HepG2 (cell line): ENCODE measurements at regions not wholly inside any gene's neighbourhood (a gene's known extent, or its start where the extent isn't known, plus 50 kb on each side); places are given as distances from the start of the nearest gene placed in this dataset.
A peak's percentile ranks its signal among the peaks of the same experiment; 100 is the strongest.

Experiments
- ATAC-seq: fragments of 200-7000 bp; cut with Tn5 transposase; 3 replicates; pipeline ENCODE4 v1.9.1; 2020; ENCODE audit warnings: mild to moderate bottlenecking, moderate library complexity
- BruUV-seq: library from RNA; stranded (reverse); fragments of 400-500 nt; replicated peaks from 2 replicates; lab custom pipeline; 2021; lab: Mats Ljungman, UMichigan
- CTCF ChIA-PET: fragments of 300-600 bp; formaldehyde crosslinking; extraction: SDS; loops from one replicate; lab custom pipeline; 2021; ENCODE audit warnings: low total read pairs, inconsistent platforms, low intra/inter-chr PET ratio; lab: Yijun Ruan, JAX
- POLR2A ChIA-PET: fragments of 350-600 bp; sonication (Branson Sonifier 250); formaldehyde crosslinking; loops from one replicate; lab custom pipeline; 2020; ENCODE audit warnings: antibody characterized with exemption, inconsistent platforms; lab: Yijun Ruan, JAX
- DNase-seq: peaks from one replicate; pipeline ENCODE4 v3.0.0-alpha.2; 2015; ENCODE audit warnings: low spot score
- FAIRE-seq: peaks from 3 replicates; lab custom pipeline; 2011; peaks lifted over from hg19 to GRCh38; lab: Jason Lieb, UNC
- H2AFZ ChIP-seq: one replicate; pipeline ENCODE4 v1.6.1; 2011; ENCODE audit warnings: low read length, inconsistent platforms
- H3K27ac ChIP-seq: fragments of 300-600 bp; 3 replicates; pipeline ENCODE4 v1.8.0; 2011; ENCODE audit warnings: mixed run types, mild to moderate bottlenecking, mixed read lengths, low read length, inconsistent platforms; ENCODE audit not compliant: insufficient read depth; ENCODE audit errors: extremely low read length
- H3K27me3 ChIP-seq, 2 experiments: fragments of 200-600 bp in 1 of 2; 2 replicates in 1 of 2; 3 replicates in 1 of 2; pipeline versions ENCODE4 v1.6.0 to v1.8.0; 2011; ENCODE audit warnings: low read length in 2 of 2, mild to moderate bottlenecking in 2 of 2, moderate library complexity in 2 of 2, inconsistent platforms in 1 of 2; ENCODE audit not compliant: insufficient read depth in 2 of 2, control insufficient read depth in 1 of 2
- H3K36me3 ChIP-seq, 2 experiments: fragments of 200-600 bp in 1 of 2; replicated peaks in 1 of 2; 2 replicates in 1 of 2; 3 replicates in 1 of 2; pipeline versions ENCODE4 v1.5.1 to v1.8.0; 2011; ENCODE audit warnings: low read length in 2 of 2, inconsistent platforms in 1 of 2; ENCODE audit not compliant: insufficient read depth in 2 of 2, control insufficient read depth in 1 of 2
- H3K4me1 ChIP-seq: 2 replicates; pipeline ENCODE4 v1.5.1; 2012; ENCODE audit warnings: low read length, inconsistent platforms; ENCODE audit not compliant: insufficient read depth
- H3K4me2 ChIP-seq: 2 replicates; pipeline ENCODE4 v1.6.0; 2011; ENCODE audit warnings: low read depth, low read length, inconsistent platforms
- H3K4me3 ChIP-seq, 3 experiments: fragments of 200-600 bp in 1 of 3; sonication (generic), shearing (Covaris generic) in 1 of 3; replicated peaks in 1 of 3; 2 replicates each; pipeline ENCODE4 v1.5.1; 2011 to 2016; ENCODE audit warnings: low read length in 3 of 3, inconsistent platforms in 2 of 3, low read depth in 2 of 3, mild to moderate bottlenecking in 2 of 3, control low read depth in 1 of 3, mixed read lengths in 1 of 3; ENCODE audit not compliant: insufficient read depth in 1 of 3
- H3K79me2 ChIP-seq: one replicate; pipeline ENCODE4 v1.6.1; 2011; ENCODE audit warnings: low read length, inconsistent platforms; ENCODE audit not compliant: insufficient read depth
- H3K9ac ChIP-seq: 2 replicates; pipeline ENCODE4 v1.6.0; 2011; ENCODE audit warnings: mild to moderate bottlenecking, low read depth, low read length, inconsistent platforms; ENCODE audit not compliant: insufficient read depth
- H3K9me3 ChIP-seq: 2 replicates; pipeline ENCODE4 v1.5.1; 2012; ENCODE audit warnings: mild to moderate bottlenecking, low read length
- H4K20me1 ChIP-seq: 2 replicates; pipeline ENCODE4 v1.6.0; 2011; ENCODE audit warnings: inconsistent platforms, mild to moderate bottlenecking, low read length, moderate library complexity; ENCODE audit not compliant: insufficient read depth
- HCFC1 ChIP-seq: fragments of 150-350 bp; IDR thresholded peaks from 2 replicates; pipeline ENCODE4 v1.6.1; 2014; ENCODE audit warnings: low read depth, low read length
- HNRNPK ChIP-seq: fragments of 200-400 bp; formaldehyde crosslinking; IDR thresholded peaks from 2 replicates; pipeline ENCODE4 v1.6.1; 2018; ENCODE audit warnings: low read length, low read depth, moderate library complexity, mild to moderate bottlenecking; ENCODE audit not compliant: poor library complexity, severe bottlenecking
- HOXA7 ChIP-seq: sonication (generic); formaldehyde crosslinking; IDR thresholded peaks from 2 replicates; pipeline ENCODE4 v1.8.1; 2022; ENCODE audit warnings: mild to moderate bottlenecking, missing genetic modification reagents, moderate library complexity
- RNF2 ChIP-seq: fragments of 450-650 bp; conservative IDR thresholded peaks from 2 replicates; pipeline ENCODE4 v1.6.1; 2016; ENCODE audit warnings: low read depth
- YEATS4 ChIP-seq: sonication (generic); formaldehyde crosslinking; IDR thresholded peaks from 2 replicates; pipeline ENCODE4 v1.4.0; 2020; ENCODE audit warnings: missing genetic modification reagents, borderline replicate concordance
- ZNF207 ChIP-seq: fragments of 450-650 bp; IDR thresholded peaks from 2 replicates; pipeline ENCODE4 v1.6.1; 2016; ENCODE audit warnings: antibody characterized with exemption, borderline replicate concordance
- ZNF224 ChIP-seq: sonication (generic); formaldehyde crosslinking; IDR thresholded peaks from 2 replicates; pipeline ENCODE4 v1.5.0; 2020; ENCODE audit warnings: mild to moderate bottlenecking, missing genetic modification reagents
- ZNF230 ChIP-seq: sonication (generic); formaldehyde crosslinking; IDR thresholded peaks from 2 replicates; pipeline ENCODE4 v1.4.0; 2020; ENCODE audit warnings: mild to moderate bottlenecking, missing genetic modification reagents
- ZNF44 ChIP-seq: sonication (generic); formaldehyde crosslinking; IDR thresholded peaks from 2 replicates; pipeline ENCODE4 v1.5.1; 2020; ENCODE audit warnings: mild to moderate bottlenecking, missing genetic modification reagents
- WGBS: methylation state at CpG from one replicate; pipeline ENCODE4 v1.1.6; 2017; ENCODE audit warnings: low lambda C conversion rate; 5-methylcytosine and 5-hydroxymethylcytosine counted together
- in situ Hi-C: cut with HindIII; loops from 2 replicates; pipeline ENCODE4 v1.10.0; 2017; ENCODE audit warnings: low pct_unique_long_range_greater_than_20kb; ENCODE audit not compliant: extremely low pct_ligation_motif_present
- intact Hi-C: fragments of 100-400 bp; cut with micrococcal nuclease; formaldehyde crosslinking; loops from one replicate; pipeline ENCODE4 v1.10.0; 2022; ENCODE audit not compliant: unreplicated experiment
- TF ChIP-seq, protein P1 (sequence below): sonication (generic); formaldehyde crosslinking; IDR thresholded peaks from 2 replicates; pipeline ENCODE4 v1.8.0; 2022; ENCODE audit warnings: mild to moderate bottlenecking, missing genetic modification reagents
- TF ChIP-seq, protein P2 (sequence below): sonication (generic); formaldehyde crosslinking; IDR thresholded peaks from 2 replicates; pipeline ENCODE4 v1.4.0; 2020; ENCODE audit warnings: missing genetic modification reagents, mild to moderate bottlenecking, borderline replicate concordance
- TF ChIP-seq, protein P3 (sequence below): sonication (generic); formaldehyde crosslinking; IDR thresholded peaks from 2 replicates; pipeline ENCODE4 v1.8.0; 2022; ENCODE audit warnings: low read depth, missing genetic modification reagents

DNA sequence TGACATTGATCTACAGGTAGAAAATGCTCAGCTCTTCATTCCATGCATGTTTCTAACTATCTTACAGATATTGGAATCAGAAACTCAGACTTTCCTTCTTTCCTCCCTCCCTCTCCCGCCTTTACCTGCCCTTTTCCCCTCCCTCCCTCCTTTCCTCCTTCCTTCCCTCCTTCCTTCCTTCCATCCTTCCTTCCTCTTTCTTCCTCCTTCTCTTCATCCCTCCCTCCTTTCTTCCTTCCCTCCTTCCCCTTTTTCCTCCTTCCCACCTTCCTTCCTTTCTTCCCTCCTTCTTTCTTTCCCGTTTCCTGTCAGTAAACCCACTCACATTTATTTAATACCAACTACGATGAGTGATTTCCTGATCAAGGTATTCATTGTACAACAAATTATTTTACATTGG lies 113.4 kb upstream of the IRS2 start:
- H3K27ac ChIP-seq, result no peak overlapping the region
- no peak overlapping the region for H3K9ac ChIP-seq
- H3K4me1 ChIP-seq, result no peaks in the 10 kb centered on the region
- H3K36me3 ChIP-seq, result no peaks in the 10 kb centered on the region
- 30% methylated on average over 3 of the region's 3 CpGs for WGBS
- no peaks in the 10 kb centered on the region for H3K79me2 ChIP-seq
- no peaks in the 10 kb centered on the region for H3K9me3 ChIP-seq
- in situ Hi-C loops, result no loop called here
- no peaks in the 10 kb centered on the region for H4K20me1 ChIP-seq
- ATAC-seq (no peak), DNase-seq (no peak), FAIRE-seq (no peak)
- ChIA-PET POLR2A (no interaction called here), CTCF (no interaction called here)
- H3K4me2 ChIP-seq, result no peak overlapping the region
- TF ChIP-seq, protein P1, sequence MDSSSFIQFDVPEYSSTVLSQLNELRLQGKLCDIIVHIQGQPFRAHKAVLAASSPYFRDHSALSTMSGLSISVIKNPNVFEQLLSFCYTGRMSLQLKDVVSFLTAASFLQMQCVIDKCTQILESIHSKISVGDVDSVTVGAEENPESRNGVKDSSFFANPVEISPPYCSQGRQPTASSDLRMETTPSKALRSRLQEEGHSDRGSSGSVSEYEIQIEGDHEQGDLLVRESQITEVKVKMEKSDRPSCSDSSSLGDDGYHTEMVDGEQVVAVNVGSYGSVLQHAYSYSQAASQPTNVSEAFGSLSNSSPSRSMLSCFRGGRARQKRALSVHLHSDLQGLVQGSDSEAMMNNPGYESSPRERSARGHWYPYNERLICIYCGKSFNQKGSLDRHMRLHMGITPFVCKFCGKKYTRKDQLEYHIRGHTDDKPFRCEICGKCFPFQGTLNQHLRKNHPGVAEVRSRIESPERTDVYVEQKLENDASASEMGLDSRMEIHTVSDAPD (CRISPR knock-in tag), result no peak
- peak; percentile 30 for TF ChIP-seq HNRNPK
- intact Hi-C loops, result no loop called here
- no peak overlapping the region for H3K4me3 ChIP-seq
- H2AFZ ChIP-seq, result no peak overlapping the region
- no peaks in the 10 kb centered on the region; a peak in 1 of 5 replicates for H3K27me3 ChIP-seq
- BruUV-seq, result no TSS peak

DNA sequence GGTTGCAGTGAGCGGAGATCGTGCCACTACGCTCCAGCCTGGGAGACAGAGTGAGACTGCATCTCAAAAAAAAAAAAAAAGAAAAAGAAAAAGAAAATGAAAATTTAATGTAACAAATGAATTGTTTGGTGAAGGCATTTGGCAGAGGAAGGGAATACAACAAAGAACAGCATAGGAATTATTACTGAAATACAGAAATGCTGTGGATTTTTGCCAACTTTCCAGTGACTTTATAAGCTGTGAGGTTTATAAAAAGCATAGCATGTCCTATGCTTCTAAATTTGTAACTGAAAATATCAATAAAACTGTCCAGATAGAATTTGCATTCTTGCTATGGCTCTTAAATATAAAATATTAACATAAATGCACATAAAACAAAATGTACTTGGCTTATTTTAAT lies 112.9 kb upstream of the IRS2 start:
- H3K27me3 ChIP-seq, result no peaks in the 10 kb centered on the region; a peak in 1 of 5 replicates
- POLR2A ChIA-PET, result no interaction called here
- no peak overlapping the region for H3K4me2 ChIP-seq
- in situ Hi-C loops, result no loop called here
- FAIRE-seq, result no peak
- no peaks in the 10 kb centered on the region for H3K4me1 ChIP-seq
- H3K36me3 ChIP-seq, result no peaks in the 10 kb centered on the region
- no peak overlapping the region for H3K4me3 ChIP-seq
- no peak for ATAC-seq
- TF ChIP-seq RNF2 (no peak), HCFC1 (no peak), ZNF207 (no peak), ZNF44 (CRISPR knock-in tag) (no peak), ZNF230 (CRISPR knock-in tag) (no peak), ZNF224 (CRISPR knock-in tag) (no peak), YEATS4 (CRISPR knock-in tag) (no peak), HOXA7 (no peak)
- TF ChIP-seq, protein P2, sequence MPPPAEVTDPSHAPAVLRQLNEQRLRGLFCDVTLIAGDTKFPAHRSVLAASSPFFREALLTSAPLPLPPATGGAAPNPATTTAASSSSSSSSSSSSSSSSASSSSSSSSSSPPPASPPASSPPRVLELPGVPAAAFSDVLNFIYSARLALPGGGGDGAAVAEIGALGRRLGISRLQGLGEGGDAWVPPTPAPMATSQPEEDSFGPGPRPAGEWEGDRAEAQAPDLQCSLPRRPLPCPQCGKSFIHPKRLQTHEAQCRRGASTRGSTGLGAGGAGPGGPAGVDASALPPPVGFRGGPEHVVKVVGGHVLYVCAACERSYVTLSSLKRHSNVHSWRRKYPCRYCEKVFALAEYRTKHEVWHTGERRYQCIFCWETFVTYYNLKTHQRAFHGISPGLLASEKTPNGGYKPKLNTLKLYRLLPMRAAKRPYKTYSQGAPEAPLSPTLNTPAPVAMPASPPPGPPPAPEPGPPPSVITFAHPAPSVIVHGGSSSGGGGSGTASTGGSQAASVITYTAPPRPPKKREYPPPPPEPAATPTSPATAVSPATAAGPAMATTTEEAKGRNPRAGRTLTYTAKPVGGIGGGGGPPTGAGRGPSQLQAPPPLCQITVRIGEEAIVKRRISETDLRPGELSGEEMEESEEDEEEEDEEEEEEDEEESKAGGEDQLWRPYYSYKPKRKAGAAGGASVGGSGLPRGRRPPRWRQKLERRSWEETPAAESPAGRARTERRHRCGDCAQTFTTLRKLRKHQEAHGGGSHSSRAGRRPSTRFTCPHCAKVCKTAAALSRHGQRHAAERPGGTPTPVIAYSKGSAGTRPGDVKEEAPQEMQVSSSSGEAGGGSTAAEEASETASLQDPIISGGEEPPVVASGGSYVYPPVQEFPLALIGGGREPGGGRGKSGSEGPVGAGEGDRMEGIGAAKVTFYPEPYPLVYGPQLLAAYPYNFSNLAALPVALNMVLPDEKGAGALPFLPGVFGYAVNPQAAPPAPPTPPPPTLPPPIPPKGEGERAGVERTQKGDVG, result no peak
- TF ChIP-seq, protein P3, sequence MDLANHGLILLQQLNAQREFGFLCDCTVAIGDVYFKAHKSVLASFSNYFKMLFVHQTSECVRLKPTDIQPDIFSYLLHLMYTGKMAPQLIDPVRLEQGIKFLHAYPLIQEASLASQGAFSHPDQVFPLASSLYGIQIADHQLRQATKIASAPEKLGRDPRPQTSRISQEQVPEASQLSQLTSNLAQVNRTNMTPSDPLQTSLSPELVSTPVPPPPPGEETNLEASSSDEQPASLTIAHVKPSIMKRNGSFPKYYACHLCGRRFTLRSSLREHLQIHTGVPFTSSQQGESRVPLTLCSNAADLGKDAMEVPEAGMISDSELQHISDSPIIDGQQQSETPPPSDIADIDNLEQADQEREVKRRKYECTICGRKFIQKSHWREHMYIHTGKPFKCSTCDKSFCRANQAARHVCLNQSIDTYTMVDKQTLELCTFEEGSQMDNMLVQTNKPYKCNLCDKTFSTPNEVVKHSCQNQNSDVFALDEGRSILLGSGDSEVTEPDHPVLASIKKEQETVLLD (CRISPR knock-in tag), result no peak
- TF ChIP-seq, all 625 proteins: peak for 0
- Histone ChIP-seq H3K79me2 (no peaks in the 10 kb centered on the region), H4K20me1 (no peaks in the 10 kb centered on the region), H3K9ac (no peak overlapping the region), H3K9me3 (no peaks in the 10 kb centered on the region), H3K27ac (no peak overlapping the region), H2AFZ (no peak overlapping the region)
- no peak for DNase-seq
- 93% methylated on average over 3 of the region's 3 CpGs for WGBS
- no TSS peak for BruUV-seq
- intact Hi-C loops, result no loop called here
- CTCF ChIA-PET, result no interaction called here
